ENCODE measurements at regions not wholly inside any gene's neighbourhood (a gene's known extent, or its start where the extent isn't known, plus 50 kb on each side); places are given as distances from the start of the nearest gene placed in this dataset.

- TF ChIP-seq ZNF143 (CRISPR knock-in tag; IDR thresholded peaks at IDR 0.05) (no peak), SMAD4 (CRISPR knock-in tag; conservative IDR thresholded peaks at IDR 0.05) (peak; percentile 99), ZNF75A (CRISPR knock-in tag; IDR thresholded peaks at IDR 0.05) (no peak), MED1 (CRISPR knock-in tag; IDR thresholded peaks at IDR 0.05; ENCODE audit: borderline replicate concordance) (no peak), ZKSCAN1 (IDR thresholded peaks at IDR 0.05; ENCODE audit: low read depth, low read length) (peak; percentile 86), ZBTB2 (IDR thresholded peaks at IDR 0.05) (peak; percentile 42), ZNF347 (CRISPR knock-in tag; IDR thresholded peaks at IDR 0.05; ENCODE audit: low read depth) (no peak), ATF6 (CRISPR knock-in tag; IDR thresholded peaks at IDR 0.05) (no peak), CAMTA2 (CRISPR knock-in tag; conservative IDR thresholded peaks at IDR 0.05) (no peak), TRIM24 (IDR thresholded peaks at IDR 0.05) (peak; percentile 99), FOXA1 (IDR thresholded peaks at IDR 0.05; ENCODE audit: borderline replicate concordance) (no peak), PHF8 (IDR thresholded peaks at IDR 0.05; ENCODE audit: borderline replicate concordance, low read length) (no peak), ZNF24 (IDR thresholded peaks at IDR 0.05) (peak; percentile 87), MNT (conservative IDR thresholded peaks at IDR 0.05) (peak; percentile 66 to 87)
- TF ChIP-seq, protein P1, sequence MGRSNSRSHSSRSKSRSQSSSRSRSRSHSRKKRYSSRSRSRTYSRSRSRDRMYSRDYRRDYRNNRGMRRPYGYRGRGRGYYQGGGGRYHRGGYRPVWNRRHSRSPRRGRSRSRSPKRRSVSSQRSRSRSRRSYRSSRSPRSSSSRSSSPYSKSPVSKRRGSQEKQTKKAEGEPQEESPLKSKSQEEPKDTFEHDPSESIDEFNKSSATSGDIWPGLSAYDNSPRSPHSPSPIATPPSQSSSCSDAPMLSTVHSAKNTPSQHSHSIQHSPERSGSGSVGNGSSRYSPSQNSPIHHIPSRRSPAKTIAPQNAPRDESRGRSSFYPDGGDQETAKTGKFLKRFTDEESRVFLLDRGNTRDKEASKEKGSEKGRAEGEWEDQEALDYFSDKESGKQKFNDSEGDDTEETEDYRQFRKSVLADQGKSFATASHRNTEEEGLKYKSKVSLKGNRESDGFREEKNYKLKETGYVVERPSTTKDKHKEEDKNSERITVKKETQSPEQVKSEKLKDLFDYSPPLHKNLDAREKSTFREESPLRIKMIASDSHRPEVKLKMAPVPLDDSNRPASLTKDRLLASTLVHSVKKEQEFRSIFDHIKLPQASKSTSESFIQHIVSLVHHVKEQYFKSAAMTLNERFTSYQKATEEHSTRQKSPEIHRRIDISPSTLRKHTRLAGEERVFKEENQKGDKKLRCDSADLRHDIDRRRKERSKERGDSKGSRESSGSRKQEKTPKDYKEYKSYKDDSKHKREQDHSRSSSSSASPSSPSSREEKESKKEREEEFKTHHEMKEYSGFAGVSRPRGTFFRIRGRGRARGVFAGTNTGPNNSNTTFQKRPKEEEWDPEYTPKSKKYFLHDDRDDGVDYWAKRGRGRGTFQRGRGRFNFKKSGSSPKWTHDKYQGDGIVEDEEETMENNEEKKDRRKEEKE (IDR thresholded peaks at IDR 0.05; ENCODE audit: borderline replicate concordance in 1 of 2, control insufficient read depth in 1 of 2, low read depth in 2 of 2, low read length in 1 of 2), result peak in 1 of 2 experiments; percentile 81; a peak in 1 of 4 replicates
Measured at GRCh38 chr6:163776906-163777686, 362.6 kb downstream of the QKI start (continued).

All from K562 (cell line).